Lower leg skin (tissue), 4 donors: ENCODE measurements at regions not wholly inside any gene's neighbourhood (a gene's known extent, or its start where the extent isn't known, plus 50 kb on each side); places are given as distances from the start of the nearest gene placed in this dataset.

Experiments
- DNase-seq, 2 donors: peaks; one replicate each; pipeline ENCODE4 v3.0.0-alpha.2; 2019; ENCODE audit warnings: low spot score in 2 of 2
- H3K4me3 ChIP-seq: fragments of 200-600 bp; sonication (generic); 2 replicates; pipeline ENCODE4 v1.5.1; 2017; ENCODE audit warnings: mild to moderate bottlenecking, low read depth; ENCODE audit not compliant: poor library complexity, severe bottlenecking
- CTCF ChIP-seq, 3 donors: fragments of 450-650 bp; IDR thresholded peaks; one replicate each; pipeline ENCODE4 v1.5.1; 2016; ENCODE audit warnings: antibody characterized with exemption in 3 of 3, mild to moderate bottlenecking in 3 of 3, moderate library complexity in 2 of 3
- POLR2A ChIP-seq, 2 donors: fragments of 450-650 bp; IDR thresholded peaks; one replicate each; pipeline ENCODE4 v1.6.1; 2016 to 2017; ENCODE audit warnings: antibody characterized with exemption in 2 of 2, mild to moderate bottlenecking in 1 of 2, moderate library complexity in 1 of 2
- WGBS, 2 donors: methylation state at CpG; one replicate each; pipeline ENCODE4 v1.1.5; 2018; 5-methylcytosine and 5-hydroxymethylcytosine counted together
- intact Hi-C: fragments of 100-400 bp; cut with DNase I; formaldehyde crosslinking; loops from one replicate; pipeline ENCODE4 v1.15.0; 2023; ENCODE audit warnings: low total_unique reads

GRCh38 chr5:56506211-56506965 is 273.3 kb upstream of the ANKRD55 start:
- TF ChIP-seq POLR2A (IDR thresholded peaks at IDR 0.05) (no peak), CTCF (IDR thresholded peaks at IDR 0.05) (no peak)
- 71 to 81% methylated on average over 4 of the region's 4 CpGs for WGBS, 2 donors
- H3K4me3 ChIP-seq = no peak overlapping the region
- DNase-seq = no peak
- intact Hi-C loops = no loop called here

- WGBS, 2 donors = 92 to 93% methylated on average over 3 of the region's 3 CpGs
- H3K4me3 ChIP-seq = no peak overlapping the region
- TF ChIP-seq CTCF (IDR thresholded peaks at IDR 0.05) (no peak), POLR2A (IDR thresholded peaks at IDR 0.05) (no peak)
- no peak for DNase-seq
- intact Hi-C loops = no loop called here
These were observed 270.8 kb upstream of the ANKRD55 start for GRCh38 chr5:56503929-56504328.

- no peak for TF ChIP-seq CTCF (IDR thresholded peaks at IDR 0.05)
- no peak for TF ChIP-seq POLR2A (IDR thresholded peaks at IDR 0.05)
- intact Hi-C loops = no loop called here
- WGBS, 2 donors = 75 to 77% methylated on average over 5 of the region's 5 CpGs
- H3K4me3 ChIP-seq = no peak overlapping the region
- DNase-seq = no peak
These were observed 268.8 kb upstream of the ANKRD55 start for GRCh38 chr5:56501781-56502557.

GRCh38 chr5:56499901-56500300 is 266.8 kb upstream of the ANKRD55 start:
- no peak overlapping the region for H3K4me3 ChIP-seq
- 70% methylated on average over 5 of the region's 5 CpGs for WGBS, 2 donors
- TF ChIP-seq CTCF (IDR thresholded peaks at IDR 0.05) (no peak), POLR2A (IDR thresholded peaks at IDR 0.05) (no peak)
- DNase-seq = no peak
- intact Hi-C loops = no loop called here

- DNase-seq = no peak
- no peak overlapping the region for H3K4me3 ChIP-seq
- 58 to 63% methylated on average over 4 of the region's 4 CpGs for WGBS, 2 donors
- intact Hi-C loops = no loop called here
- TF ChIP-seq POLR2A (IDR thresholded peaks at IDR 0.05) (no peak), CTCF (IDR thresholded peaks at IDR 0.05) (no peak)
These were observed 266.4 kb upstream of the ANKRD55 start for GRCh38 chr5:56499491-56499890.
